ENCODE measurements at regions not wholly inside any gene's neighbourhood (a gene's known extent, or its start where the extent isn't known, plus 50 kb on each side); places are given as distances from the start of the nearest gene placed in this dataset.

- TF ChIP-seq CTCF (IDR thresholded peaks at IDR 0.05) = no peak
- no peak for TF ChIP-seq POLR2A (IDR thresholded peaks at IDR 0.05)
Observed at GRCh38 chr10:81679291-81679690, 195.7 kb upstream of the NRG3 start.
